WTC11 (cell line): ENCODE measurements at regions not wholly inside any gene's neighbourhood (a gene's known extent, or its start where the extent isn't known, plus 50 kb on each side); places are given as distances from the start of the nearest gene placed in this dataset.

Experiments used
- ATAC-seq: fragments of 200-7000 bp; cut with Tn5 transposase; 2 replicates; pipeline ENCODE4 v1.10.0; 2021; ENCODE audit warnings: mild to moderate bottlenecking, moderate library complexity
- CTCF ChIA-PET: fragments of 300-600 bp; sonication (Branson Sonifier 250); formaldehyde crosslinking; loops from one replicate; lab custom pipeline; 2021; ENCODE audit warnings: antibody characterized with exemption; lab: Charles Lee
- POLR2A ChIA-PET: fragments of 350-600 bp; sonication (Branson Sonifier 250); formaldehyde crosslinking; loops from one replicate; lab custom pipeline; 2021; ENCODE audit warnings: antibody characterized with exemption; lab: Charles Lee
- DNase-seq: peaks from one replicate; pipeline ENCODE4 v3.0.0; 2021; ENCODE audit warnings: low spot score
- H3K27ac Mint-ChIP-seq: 2 replicates; pipeline ENCODE4 v1.8.0; 2021; ENCODE audit warnings: mixed read lengths
- H3K27me3 Mint-ChIP-seq: 2 replicates; pipeline ENCODE4 v1.8.0; 2021; ENCODE audit warnings: low read depth, mild to moderate bottlenecking, moderate library complexity, mixed read lengths
- H3K36me3 Mint-ChIP-seq: 2 replicates; pipeline ENCODE4 v1.8.0; 2021; ENCODE audit warnings: mixed read lengths
- H3K4me1 Mint-ChIP-seq: 2 replicates; pipeline ENCODE4 v1.8.0; 2022; ENCODE audit warnings: mixed read lengths
- H3K4me3 Mint-ChIP-seq: 2 replicates; pipeline ENCODE4 v1.8.0; 2021; ENCODE audit warnings: mild to moderate bottlenecking, moderate library complexity, mixed read lengths
- H3K9me3 Mint-ChIP-seq: 2 replicates; pipeline ENCODE4 v1.8.0; 2021; ENCODE audit warnings: mixed read lengths
- ARID4B ChIP-seq: sonication (generic); formaldehyde crosslinking; IDR thresholded peaks from 2 replicates; pipeline ENCODE4 v1.8.0; 2023; ENCODE audit warnings: missing genetic modification reagents, mild to moderate bottlenecking, borderline replicate concordance
- ATF2 ChIP-seq: sonication (generic); formaldehyde crosslinking; IDR thresholded peaks from 2 replicates; pipeline ENCODE4 v1.8.1; 2022; ENCODE audit warnings: low read depth, missing genetic modification reagents, borderline replicate concordance
- ATF6 ChIP-seq: sonication (generic); formaldehyde crosslinking; IDR thresholded peaks from 2 replicates; pipeline ENCODE4 v1.8.1; 2023; ENCODE audit warnings: mild to moderate bottlenecking, missing genetic modification reagents
- E2F1 ChIP-seq: sonication (generic); formaldehyde crosslinking; IDR thresholded peaks from 2 replicates; pipeline ENCODE4 v1.8.0; 2022; ENCODE audit warnings: mild to moderate bottlenecking, missing genetic modification reagents
- ESRRA ChIP-seq: sonication (generic); formaldehyde crosslinking; IDR thresholded peaks from 2 replicates; pipeline ENCODE4 v1.8.1; 2022; ENCODE audit warnings: mild to moderate bottlenecking, missing genetic modification reagents, borderline replicate concordance
- IRF1 ChIP-seq: sonication (generic); formaldehyde crosslinking; IDR thresholded peaks from 2 replicates; pipeline ENCODE4 v1.8.0; 2023; ENCODE audit warnings: missing genetic modification reagents
- MAX ChIP-seq: sonication (generic); formaldehyde crosslinking; IDR thresholded peaks from 2 replicates; pipeline ENCODE4 v1.8.0; 2022; ENCODE audit warnings: mild to moderate bottlenecking, missing genetic modification reagents
- NR2C2 ChIP-seq: sonication (generic); formaldehyde crosslinking; IDR thresholded peaks from 2 replicates; pipeline ENCODE4 v1.8.0; 2022; ENCODE audit warnings: mild to moderate bottlenecking, missing genetic modification reagents
- RORB ChIP-seq: fragments of 250-450 bp; sonication (Bioruptor Pico); IDR thresholded peaks from 2 replicates; pipeline ENCODE4 v1.9.0; 2021; ENCODE audit warnings: mild to moderate bottlenecking
- USF2 ChIP-seq: sonication (generic); formaldehyde crosslinking; IDR thresholded peaks from 2 replicates; pipeline ENCODE4 v1.8.1; 2023; ENCODE audit warnings: mild to moderate bottlenecking, missing genetic modification reagents, moderate library complexity
- ZBTB43 ChIP-seq: sonication (generic); formaldehyde crosslinking; IDR thresholded peaks from 2 replicates; pipeline ENCODE4 v1.8.1; 2023; ENCODE audit warnings: mild to moderate bottlenecking, missing genetic modification reagents
- ZNF263 ChIP-seq: sonication (generic); formaldehyde crosslinking; IDR thresholded peaks from 2 replicates; pipeline ENCODE4 v1.8.1; 2022; ENCODE audit warnings: low read depth, mild to moderate bottlenecking, moderate library complexity, missing genetic modification reagents
- ZNF281 ChIP-seq: sonication (generic); formaldehyde crosslinking; IDR thresholded peaks from 2 replicates; pipeline ENCODE4 v1.8.0; 2023; ENCODE audit warnings: mild to moderate bottlenecking, missing genetic modification reagents
- ZNF423 ChIP-seq: fragments of 250-450 bp; sonication (Bioruptor Pico); IDR thresholded peaks from 2 replicates; pipeline ENCODE4 v2.1.2; 2022; ENCODE audit warnings: mild to moderate bottlenecking, moderate library complexity
- ZNF671 ChIP-seq: fragments of 250-450 bp; sonication (Bioruptor Pico); IDR thresholded peaks from 2 replicates; pipeline ENCODE4 v1.8.0; 2021; ENCODE audit warnings: mild to moderate bottlenecking

- ChIA-PET POLR2A (no interaction called here), CTCF (interaction anchor here (0.7 kb wide), 1 partner anchor 540 kb away, joined by 3 read pairs; no protein-coding TSS in a partner anchor)
- H3K36me3 Mint-ChIP-seq, result no peaks in the 10 kb centered on the region
- no peak overlapping the region for H3K27ac Mint-ChIP-seq
- no peaks in the 10 kb centered on the region for H3K27me3 Mint-ChIP-seq
- TF ChIP-seq ZBTB43 (CRISPR knock-in tag) (no peak), ZNF263 (CRISPR knock-in tag) (no peak), ATF2 (CRISPR knock-in tag) (no peak), ARID4B (CRISPR knock-in tag) (no peak), ESRRA (CRISPR knock-in tag) (no peak), MAX (CRISPR knock-in tag) (no peak), IRF1 (no peak), ZNF281 (CRISPR knock-in tag) (no peak), NR2C2 (CRISPR knock-in tag) (no peak), ATF6 (no peak), RORB (CRISPR knock-in tag) (no peak), USF2 (CRISPR knock-in tag) (no peak), ZNF671 (CRISPR knock-in tag) (no peak), ZNF423 (CRISPR knock-in tag) (no peak), E2F1 (CRISPR knock-in tag) (no peak)
- peak; percentile 77 for ATAC-seq
- H3K4me1 Mint-ChIP-seq, result peaks cover 17% of the 10 kb centered on the region
- peaks cover 3% of the 10 kb centered on the region; the same call in 1 of the 2 replicates for H3K9me3 Mint-ChIP-seq
- H3K4me3 Mint-ChIP-seq, result no peak overlapping the region
- no peak for DNase-seq
Observed at GRCh38 chr6:113339209-113339608, 517.9 kb upstream of the MARCKS start.
